ENCODE measurements at regions not wholly inside any gene's neighbourhood (a gene's known extent, or its start where the extent isn't known, plus 50 kb on each side); places are given as distances from the start of the nearest gene placed in this dataset.

GRCh38 chr13:110808138-110808537 is 94.6 kb downstream of the ING1 start:
- in situ Hi-C loops (cut with MboI) (loop anchor here (25.0 kb wide), 1 partner anchor 254 kb away; no protein-coding TSS in a partner anchor), intact Hi-C loops (cut with micrococcal nuclease) (loop anchor here (5.0 kb wide), 1 partner anchor 606 kb away; no protein-coding TSS in a partner anchor)
- no peak for TF ChIP-seq NONO (IDR thresholded peaks at IDR 0.05; ENCODE audit: low read depth in 2 of 2, low read length in 1 of 2)
- no peak for TF ChIP-seq PHF21A (IDR thresholded peaks at IDR 0.05; ENCODE audit: borderline replicate concordance, low read depth)
- no peak for TF ChIP-seq ZNF740 (CRISPR knock-in tag; IDR thresholded peaks at IDR 0.05)
- no peak for TF ChIP-seq ZNF740 (tag; IDR thresholded peaks at IDR 0.05)
- TF ChIP-seq SRSF1 (IDR thresholded peaks at IDR 0.05; ENCODE audit: low read depth, low read length), result no peak
- TF ChIP-seq CC2D1A (IDR thresholded peaks at IDR 0.05), result no peak
- no peak for TF ChIP-seq PRDM10 (IDR thresholded peaks at IDR 0.05; ENCODE audit: partially characterized antibody)
- no peak for TF ChIP-seq CHD2 (IDR thresholded peaks at IDR 0.05; ENCODE audit: low read depth, low read length)
- TF ChIP-seq CEBPZ (IDR thresholded peaks at IDR 0.05; ENCODE audit: borderline replicate concordance, low read depth, low read length), result no peak
- TF ChIP-seq ZBTB9 (CRISPR knock-in tag; IDR thresholded peaks at IDR 0.05), result no peak
- Histone ChIP-seq H3K36me3 (ENCODE audit: control insufficient read depth, insufficient read depth, low read length) (no peaks in the 10 kb centered on the region), H3K4me3 (no peak overlapping the region), H4K20me1 (replicated peaks; ENCODE audit: control insufficient read depth, insufficient read depth, low read length) (no peaks in the 10 kb centered on the region), H3K4me2 (ENCODE audit: insufficient read depth, low read length) (no peak overlapping the region), H2AFZ (ENCODE audit: low read depth, low read length) (no peak overlapping the region), H3K27me3 (ENCODE audit: control insufficient read depth in 2 of 2, insufficient read depth in 2 of 2, low read length in 2 of 2) (peaks cover 14 to 30% of the 10 kb centered on the region in 2 experiments; a peak in 4 of 5 replicates), H3K9ac (ENCODE audit: insufficient read depth in 1 of 2, low read depth in 2 of 2, low read length in 2 of 2) (no peak overlapping the region), H3K79me2 (ENCODE audit: control insufficient read depth, insufficient read depth, low read length) (no peaks in the 10 kb centered on the region), H3K9me1 (ENCODE audit: control insufficient read depth, insufficient read depth, low read length) (no peaks in the 10 kb centered on the region), H3K4me1 (replicated peaks in 1 of 2; ENCODE audit: control insufficient read depth in 2 of 2, insufficient read depth in 2 of 2, low read length in 2 of 2) (peaks cover 0 to 10% of the 10 kb centered on the region in 2 experiments; a peak in 1 of 5 replicates), H3K9me3 (replicated peaks; ENCODE audit: control insufficient read depth, insufficient read depth, low read depth, low read length) (no peaks in the 10 kb centered on the region), H3K27ac (ENCODE audit: extremely low read depth, low read depth, low read length) (no peak overlapping the region)
- ChIA-PET POLR2A (no interaction called here), CTCF (ENCODE audit: low intra/inter-chr PET ratio) (no interaction called here)
- ATAC-seq (no peak), DNase-seq (ENCODE audit: extremely low read depth in 1 of 4, low spot score in 3 of 4) (no peak), FAIRE-seq (no peak)
- 3% methylated on average over 4 of the region's 4 CpGs for WGBS (ENCODE audit: insufficient coverage, low coverage, missing lambda C conversion rate)
- no TSS peak for BruUV-seq (replicated peaks)
